WTC11 (cell line): ENCODE measurements at regions not wholly inside any gene's neighbourhood (a gene's known extent, or its start where the extent isn't known, plus 50 kb on each side); places are given as distances from the start of the nearest gene placed in this dataset.
"Not testable (repeated sequence)": the region's sequence is repeated elsewhere in the genome, so short reads cannot be mapped to it uniquely, and the experiment has no call there.

Experiments used
- ATAC-seq: fragments of 200-7000 bp; cut with Tn5 transposase; 2 replicates; pipeline ENCODE4 v1.10.0; 2021; ENCODE audit warnings: mild to moderate bottlenecking, moderate library complexity
- CTCF ChIA-PET: fragments of 300-600 bp; sonication (Branson Sonifier 250); formaldehyde crosslinking; loops from one replicate; lab custom pipeline; 2021; ENCODE audit warnings: antibody characterized with exemption; lab: Charles Lee
- POLR2A ChIA-PET: fragments of 350-600 bp; sonication (Branson Sonifier 250); formaldehyde crosslinking; loops from one replicate; lab custom pipeline; 2021; ENCODE audit warnings: antibody characterized with exemption; lab: Charles Lee
- DNase-seq: peaks from one replicate; pipeline ENCODE4 v3.0.0; 2021; ENCODE audit warnings: low spot score
- H3K27ac Mint-ChIP-seq: 2 replicates; pipeline ENCODE4 v1.8.0; 2021; ENCODE audit warnings: mixed read lengths
- H3K27me3 Mint-ChIP-seq: 2 replicates; pipeline ENCODE4 v1.8.0; 2021; ENCODE audit warnings: low read depth, mild to moderate bottlenecking, moderate library complexity, mixed read lengths
- H3K36me3 Mint-ChIP-seq: 2 replicates; pipeline ENCODE4 v1.8.0; 2021; ENCODE audit warnings: mixed read lengths
- H3K4me1 Mint-ChIP-seq: 2 replicates; pipeline ENCODE4 v1.8.0; 2022; ENCODE audit warnings: mixed read lengths
- H3K4me3 Mint-ChIP-seq: 2 replicates; pipeline ENCODE4 v1.8.0; 2021; ENCODE audit warnings: mild to moderate bottlenecking, moderate library complexity, mixed read lengths
- H3K9me3 Mint-ChIP-seq: 2 replicates; pipeline ENCODE4 v1.8.0; 2021; ENCODE audit warnings: mixed read lengths
- ATF2 ChIP-seq: sonication (generic); formaldehyde crosslinking; IDR thresholded peaks from 2 replicates; pipeline ENCODE4 v1.8.1; 2022; ENCODE audit warnings: low read depth, missing genetic modification reagents, borderline replicate concordance
- CDX4 ChIP-seq: fragments of 250-450 bp; sonication (Bioruptor Pico); IDR thresholded peaks from 2 replicates; pipeline ENCODE4 v1.9.0; 2021; ENCODE audit warnings: moderate library complexity, mild to moderate bottlenecking, inconsistent platforms, borderline replicate concordance
- ELF4 ChIP-seq: sonication (generic); formaldehyde crosslinking; IDR thresholded peaks from 2 replicates; pipeline ENCODE4 v1.8.1; 2022; ENCODE audit warnings: low read depth, mild to moderate bottlenecking, moderate library complexity, missing genetic modification reagents
- ESRRA ChIP-seq: sonication (generic); formaldehyde crosslinking; IDR thresholded peaks from 2 replicates; pipeline ENCODE4 v1.8.1; 2022; ENCODE audit warnings: mild to moderate bottlenecking, missing genetic modification reagents, borderline replicate concordance
- GTF2I ChIP-seq: fragments of 250-450 bp; sonication (Bioruptor Pico); conservative IDR thresholded peaks from 2 replicates; pipeline ENCODE4 v1.4.0; 2021; ENCODE audit warnings: mild to moderate bottlenecking
- HMGA2 ChIP-seq: fragments of 250-450 bp; sonication (Bioruptor Pico); IDR thresholded peaks from 2 replicates; pipeline ENCODE4 v1.4.0; 2021; ENCODE audit warnings: mild to moderate bottlenecking, moderate library complexity
- HMGXB4 ChIP-seq: sonication (generic); formaldehyde crosslinking; IDR thresholded peaks from 2 replicates; pipeline ENCODE4 v1.8.1; 2023; ENCODE audit warnings: mild to moderate bottlenecking, moderate library complexity, missing genetic modification reagents
- JUN ChIP-seq: sonication (generic); formaldehyde crosslinking; IDR thresholded peaks from 2 replicates; pipeline ENCODE4 v1.8.0; 2023; ENCODE audit warnings: mild to moderate bottlenecking, missing genetic modification reagents
- MLX ChIP-seq: sonication (generic); formaldehyde crosslinking; IDR thresholded peaks from 2 replicates; pipeline ENCODE4 v1.8.1; 2023; ENCODE audit warnings: mild to moderate bottlenecking, missing genetic modification reagents, moderate library complexity
- MYBL2 ChIP-seq: sonication (generic); formaldehyde crosslinking; IDR thresholded peaks from 2 replicates; pipeline ENCODE4 v1.8.1; 2023; ENCODE audit warnings: mild to moderate bottlenecking, moderate library complexity, missing genetic modification reagents
- NFE2L1 ChIP-seq: sonication (generic); formaldehyde crosslinking; IDR thresholded peaks from 2 replicates; pipeline ENCODE4 v1.8.1; 2023; ENCODE audit warnings: missing genetic modification reagents
- ZBTB21 ChIP-seq: sonication (generic); formaldehyde crosslinking; IDR thresholded peaks from 2 replicates; pipeline ENCODE4 v1.8.1; 2023; ENCODE audit warnings: mild to moderate bottlenecking, missing genetic modification reagents, borderline replicate concordance
- ZNF263 ChIP-seq: sonication (generic); formaldehyde crosslinking; IDR thresholded peaks from 2 replicates; pipeline ENCODE4 v1.8.1; 2022; ENCODE audit warnings: low read depth, mild to moderate bottlenecking, moderate library complexity, missing genetic modification reagents

GRCh38 chr12:124222368-124223245 is 72.3 kb upstream of the RFLNA start:
- H3K36me3 Mint-ChIP-seq: no peaks in the 10 kb centered on the region
- no peak overlapping the region for H3K4me3 Mint-ChIP-seq
- ChIA-PET CTCF (interaction anchor here (0.8 to 2.3 kb wide), 4 partner anchors 70 to 187 kb away, joined by 3 to 11 read pairs (median 4); no protein-coding TSS in a partner anchor), POLR2A (no interaction called here)
- no peaks in the 10 kb centered on the region for H3K27me3 Mint-ChIP-seq
- 0 out of 2 replicates have a peak overlapping the region, but pooled peaks have one; percentile 29 for H3K27ac Mint-ChIP-seq
- ATAC-seq (no peak), DNase-seq (no peak)
- peaks cover 6% of the 10 kb centered on the region for H3K9me3 Mint-ChIP-seq
- TF ChIP-seq NFE2L1 (CRISPR knock-in tag) (no peak), HMGA2 (no peak), GTF2I (CRISPR knock-in tag) (no peak), ELF4 (no peak), ATF2 (CRISPR knock-in tag) (no peak), MYBL2 (CRISPR knock-in tag) (no peak), CDX4 (CRISPR knock-in tag) (no peak), JUN (CRISPR knock-in tag) (no peak)
- peaks cover 6% of the 10 kb centered on the region for H3K4me1 Mint-ChIP-seq

- CTCF ChIA-PET: interaction anchor here (1.3 to 2.3 kb wide), 2 partner anchors 170 to 188 kb away, joined by 4 to 11 read pairs; no protein-coding TSS in a partner anchor
- not testable (repeated sequence) for H3K36me3 Mint-ChIP-seq
Measured at GRCh38 chr12:124223733-124224138, 71.2 kb upstream of the RFLNA start.

GRCh38 chr12:124224535-124225110 is 70.3 kb upstream of the RFLNA start:
- H3K27me3 Mint-ChIP-seq: no peaks in the 10 kb centered on the region
- DNase-seq: no peak
- H3K4me1 Mint-ChIP-seq: no peaks in the 10 kb centered on the region
- H3K9me3 Mint-ChIP-seq: peaks cover 6% of the 10 kb centered on the region
- ATAC-seq: 0 out of 2 replicates have a peak, but pooled peaks have one; percentile 20
- no peak overlapping the region for H3K4me3 Mint-ChIP-seq
- TF ChIP-seq MLX (CRISPR knock-in tag) (no peak), ZNF263 (CRISPR knock-in tag) (no peak)
- H3K36me3 Mint-ChIP-seq: no peaks in the 10 kb centered on the region
- CTCF ChIA-PET: no interaction called here
- H3K27ac Mint-ChIP-seq: no peak overlapping the region
- POLR2A ChIA-PET: no interaction called here

More at GRCh38 chr12:124223733-124224138, 71.2 kb upstream of the RFLNA start:
- H3K4me1 Mint-ChIP-seq, H3K27me3 Mint-ChIP-seq, H3K4me3 Mint-ChIP-seq, POLR2A ChIA-PET, H3K9me3 Mint-ChIP-seq, ATAC-seq, DNase-seq: not testable (repeated sequence)
- peak overlapping the region; percentile 37; the same call in 1 of the 2 replicates for H3K27ac Mint-ChIP-seq

GRCh38 chr12:124225730-124226129 is 69.2 kb upstream of the RFLNA start:
- Mint-ChIP-seq H3K4me1 (no peaks in the 10 kb centered on the region), H3K27me3 (peaks cover 3% of the 10 kb centered on the region; the same call in 1 of the 2 replicates), H3K4me3 (no peak overlapping the region), H3K27ac (no peak overlapping the region), H3K36me3 (peaks cover 9% of the 10 kb centered on the region), H3K9me3 (peaks cover 11% of the 10 kb centered on the region)
- ChIA-PET POLR2A (no interaction called here), CTCF (interaction anchor here (1.2 to 1.8 kb wide), 2 partner anchors 172 to 193 kb away, joined by 3 to 7 read pairs; no protein-coding TSS in a partner anchor)
- ATAC-seq (no peak), DNase-seq (no peak)
- TF ChIP-seq JUN (CRISPR knock-in tag) (no peak), HMGXB4 (CRISPR knock-in tag) (no peak), ESRRA (CRISPR knock-in tag) (no peak), ZBTB21 (no peak)
